WTC11 (cell line): ENCODE measurements at regions not wholly inside any gene's neighbourhood (a gene's known extent, or its start where the extent isn't known, plus 50 kb on each side); places are given as distances from the start of the nearest gene placed in this dataset.

Experiments used
- ATF1 ChIP-seq: sonication (generic); formaldehyde crosslinking; IDR thresholded peaks from 2 replicates; pipeline ENCODE4 v1.8.1; 2023; ENCODE audit warnings: mild to moderate bottlenecking, moderate library complexity, missing genetic modification reagents
- CTCF ChIP-seq: fragments of 200-600 bp; IDR thresholded peaks from 2 replicates; pipeline ENCODE4 v1.8.0; 2022; ENCODE audit warnings: antibody characterized with exemption
- E2F4 ChIP-seq: sonication (generic); formaldehyde crosslinking; IDR thresholded peaks from 2 replicates; pipeline ENCODE4 v1.8.1; 2022; ENCODE audit warnings: low read depth, mild to moderate bottlenecking, moderate library complexity, missing genetic modification reagents, borderline replicate concordance
- ELF4 ChIP-seq: sonication (generic); formaldehyde crosslinking; IDR thresholded peaks from 2 replicates; pipeline ENCODE4 v1.8.1; 2022; ENCODE audit warnings: low read depth, mild to moderate bottlenecking, moderate library complexity, missing genetic modification reagents
- FOXJ3 ChIP-seq: sonication (generic); formaldehyde crosslinking; IDR thresholded peaks from 2 replicates; pipeline ENCODE4 v1.9.0; 2021; ENCODE audit warnings: missing genetic modification reagents, mild to moderate bottlenecking, borderline replicate concordance
- GABPB1 ChIP-seq: sonication (generic); formaldehyde crosslinking; IDR thresholded peaks from 2 replicates; pipeline ENCODE4 v1.8.1; 2023; ENCODE audit warnings: mild to moderate bottlenecking, missing genetic modification reagents
- JUN ChIP-seq: sonication (generic); formaldehyde crosslinking; IDR thresholded peaks from 2 replicates; pipeline ENCODE4 v1.8.0; 2023; ENCODE audit warnings: mild to moderate bottlenecking, missing genetic modification reagents
- NR1H2 ChIP-seq: sonication (generic); formaldehyde crosslinking; IDR thresholded peaks from 2 replicates; pipeline ENCODE4 v1.9.0; 2021; ENCODE audit warnings: mild to moderate bottlenecking, moderate library complexity, missing genetic modification reagents
- NR3C1 ChIP-seq: sonication (generic); formaldehyde crosslinking; conservative IDR thresholded peaks from 2 replicates; pipeline ENCODE4 v1.8.1; 2023; ENCODE audit warnings: low read depth, mild to moderate bottlenecking, missing genetic modification reagents
- PRRX2 ChIP-seq: fragments of 250-450 bp; sonication (Bioruptor Pico); IDR thresholded peaks from 2 replicates; pipeline ENCODE4 v1.8.0; 2021; ENCODE audit warnings: mild to moderate bottlenecking
- SMAD4 ChIP-seq: sonication (generic); formaldehyde crosslinking; IDR thresholded peaks from 2 replicates; pipeline ENCODE4 v1.8.0; 2022; ENCODE audit warnings: mild to moderate bottlenecking, missing genetic modification reagents
- SP1 ChIP-seq: sonication (generic); formaldehyde crosslinking; conservative IDR thresholded peaks from 2 replicates; pipeline ENCODE4 v1.8.1; 2022; ENCODE audit warnings: missing genetic modification reagents
- ZNF121 ChIP-seq: sonication (generic); formaldehyde crosslinking; IDR thresholded peaks from 2 replicates; pipeline ENCODE4 v1.8.0; 2023; ENCODE audit warnings: missing genetic modification reagents
- ZNF138 ChIP-seq: sonication (generic); formaldehyde crosslinking; conservative IDR thresholded peaks from 2 replicates; pipeline ENCODE4 v1.8.1; 2022; ENCODE audit warnings: mild to moderate bottlenecking, moderate library complexity, missing genetic modification reagents

- TF ChIP-seq CTCF (no peak), E2F4 (no peak), NR1H2 (CRISPR knock-in tag) (no peak), ZNF121 (no peak), ATF1 (no peak), ZNF138 (CRISPR knock-in tag) (no peak), ELF4 (CRISPR knock-in tag) (no peak), SMAD4 (CRISPR knock-in tag) (no peak), FOXJ3 (CRISPR knock-in tag) (no peak), NR3C1 (CRISPR knock-in tag) (no peak), SP1 (CRISPR knock-in tag) (no peak), GABPB1 (no peak), PRRX2 (CRISPR knock-in tag) (no peak), JUN (CRISPR knock-in tag) (no peak)
These were observed 336.2 kb upstream of the PMFBP1 start for GRCh38 chr16:72508191-72508590.
